GM19043 (cell line): ENCODE measurements at regions not wholly inside any gene's neighbourhood (a gene's known extent, or its start where the extent isn't known, plus 50 kb on each side); places are given as distances from the start of the nearest gene placed in this dataset.

Experiments used
- ATAC-seq: cut with Tn5 transposase; IDR thresholded peaks from one replicate; pipeline ENCODE4 v1.9.1; 2021; ENCODE audit warnings: low read depth; ENCODE audit not compliant: unreplicated experiment

DNA sequence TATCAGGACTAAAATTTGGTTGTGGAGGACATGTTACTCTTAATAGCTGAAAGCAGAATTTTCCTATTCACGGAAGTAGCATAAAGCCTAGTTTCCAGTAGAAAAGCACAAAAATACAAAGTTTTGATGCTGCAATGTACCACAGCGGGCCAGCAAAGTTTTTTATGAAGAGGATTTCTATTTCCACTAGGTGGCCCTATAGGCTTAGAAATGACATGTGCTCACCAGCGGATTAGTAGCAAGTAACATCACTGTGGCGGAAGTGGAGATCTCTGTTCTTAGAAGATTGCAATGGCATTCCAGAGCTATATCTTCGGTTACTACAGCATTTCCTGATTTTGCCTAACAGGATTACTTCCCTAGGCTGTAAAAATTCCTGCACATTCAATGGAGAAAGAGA, 1219.0 kb upstream of the EYS start:
- no peak for ATAC-seq

DNA sequence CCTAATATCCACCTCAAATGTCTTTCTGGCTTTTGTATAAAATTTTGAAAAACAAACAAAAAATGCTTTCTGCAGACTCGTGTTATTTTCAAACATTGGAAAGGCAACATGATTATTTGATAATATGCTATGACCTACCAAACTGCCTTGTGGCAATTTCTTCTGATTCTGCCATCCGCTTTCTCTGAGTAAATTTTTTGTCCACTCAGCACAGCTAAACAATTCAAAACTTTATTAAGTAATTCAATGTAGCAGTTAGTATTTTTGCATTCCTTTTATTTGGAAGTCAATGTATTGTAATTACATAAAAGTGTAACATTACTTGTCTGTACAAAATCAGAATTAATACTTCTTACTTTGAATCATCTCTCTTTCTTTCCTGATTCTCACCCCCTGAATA, 1206.6 kb upstream of the EYS start:
- no peak for ATAC-seq

DNA sequence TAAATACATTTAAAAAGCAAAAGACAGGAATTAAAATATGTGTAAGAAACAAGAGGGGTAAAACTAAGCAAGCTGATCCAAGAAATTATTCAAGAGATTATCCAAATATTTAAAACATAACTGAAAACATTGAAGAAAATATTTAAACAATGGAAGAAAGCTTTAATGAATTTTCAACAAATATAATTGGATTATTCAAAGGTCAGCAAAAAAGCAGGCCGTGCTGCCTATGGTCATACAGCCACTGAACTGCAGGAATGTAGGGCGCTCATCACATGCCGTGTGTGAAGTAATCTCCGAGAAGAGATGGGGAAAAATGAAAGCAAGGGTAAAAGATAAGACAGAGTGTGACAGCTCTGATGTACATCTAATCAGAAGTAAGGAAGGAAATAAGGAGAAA, 1195.4 kb upstream of the EYS start:
- no peak for ATAC-seq

DNA sequence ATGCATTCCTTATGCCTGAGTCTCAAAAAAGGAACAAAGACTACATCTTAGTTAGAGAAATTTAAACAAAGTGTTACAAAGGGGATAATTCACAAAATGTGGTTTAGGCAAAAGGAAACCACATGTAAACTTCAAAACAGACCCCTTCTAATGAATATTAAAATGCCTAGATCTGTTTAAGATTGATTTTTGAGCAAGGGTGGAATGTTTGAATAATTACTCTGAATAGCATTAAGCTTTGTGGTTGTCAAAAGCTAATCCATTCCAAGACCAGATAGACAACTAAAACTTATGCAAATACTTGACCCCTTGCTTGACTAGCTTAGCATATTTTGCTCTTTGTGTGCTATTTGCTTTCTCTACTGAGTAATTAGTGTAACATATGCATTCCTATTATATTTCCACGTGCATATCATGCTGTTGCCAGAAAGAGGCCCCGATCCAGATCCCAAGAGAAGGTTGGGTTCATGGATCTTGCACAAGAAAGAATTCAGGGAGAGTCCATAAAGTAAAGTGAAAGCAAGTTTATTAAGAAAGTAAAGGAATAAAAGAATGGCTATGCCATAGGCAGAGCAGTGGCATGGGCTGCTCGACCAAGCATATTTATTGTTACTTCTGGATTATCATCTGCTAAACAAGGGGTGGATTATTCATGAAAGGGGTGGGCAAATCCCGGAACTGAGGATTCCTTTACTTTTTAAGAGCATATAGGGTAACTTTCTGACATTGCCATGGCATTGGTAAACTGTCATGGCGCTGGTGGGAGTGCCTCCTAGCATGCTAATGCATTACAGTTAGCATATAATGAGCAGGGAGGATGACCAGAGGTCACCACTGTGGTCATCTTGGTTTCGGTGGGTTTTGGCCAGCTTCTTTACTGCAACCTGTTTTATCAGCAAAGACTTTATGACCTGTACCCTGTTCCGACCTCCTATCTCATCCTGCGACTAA, 1193.4 kb upstream of the EYS start:
- ATAC-seq, result no peak

DNA sequence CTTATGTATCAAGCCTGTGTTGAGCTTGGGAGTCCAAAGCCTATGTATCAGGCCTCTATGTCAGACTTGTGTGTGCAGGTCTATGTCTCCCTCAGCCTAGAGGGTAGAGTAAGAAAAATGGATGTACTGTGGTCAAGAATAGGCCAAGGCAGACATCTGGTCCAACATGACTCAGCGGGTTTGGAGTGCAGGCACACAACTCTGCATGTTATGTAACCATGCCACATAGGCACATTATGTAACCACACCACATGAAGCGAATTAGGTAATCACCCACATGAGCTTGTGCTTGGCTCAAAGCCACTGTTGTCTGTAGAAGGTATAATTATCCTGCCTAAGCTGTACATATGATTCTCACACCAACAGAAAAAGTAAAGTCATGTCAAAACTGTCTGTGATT, 1190.5 kb upstream of the EYS start:
- no peak for ATAC-seq

DNA sequence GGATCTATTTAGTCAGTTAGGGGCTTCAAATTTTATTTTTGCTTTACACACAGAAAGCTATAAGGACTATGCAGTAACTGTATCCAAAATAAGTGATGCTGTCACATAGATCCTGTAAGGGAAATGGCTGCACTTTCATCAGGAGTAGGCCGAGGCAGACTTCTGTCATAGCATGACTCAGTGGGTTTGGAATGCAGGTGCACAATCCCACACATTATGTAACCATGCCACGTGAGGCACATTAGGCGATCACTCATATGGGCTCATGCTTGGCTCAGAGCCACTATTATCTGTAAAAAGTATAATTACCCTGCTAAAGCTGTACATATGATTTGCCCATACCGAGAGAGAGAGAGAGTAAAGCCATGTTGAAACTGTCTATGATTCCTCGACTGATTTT, 1189.4 kb upstream of the EYS start:
- ATAC-seq, result no peak

DNA sequence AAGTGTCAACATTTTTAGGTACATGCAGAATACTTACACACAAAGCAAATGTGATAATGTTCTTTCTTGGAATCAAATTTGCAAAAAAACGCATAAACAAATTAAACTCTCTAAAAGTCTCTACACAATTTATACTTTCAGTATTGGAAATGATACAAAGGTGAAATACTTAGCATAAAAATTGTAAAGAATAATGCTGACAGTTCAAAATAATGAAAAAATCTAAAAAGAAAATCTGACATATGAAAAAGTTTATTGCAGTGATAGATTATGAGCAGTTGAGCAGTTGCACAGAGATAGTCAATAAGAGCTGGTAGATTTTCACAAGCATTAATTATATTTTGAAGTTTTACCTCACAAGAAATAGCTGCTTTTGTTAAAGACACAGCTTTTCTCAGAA, 1176.4 kb upstream of the EYS start:
- ATAC-seq, result no peak

DNA sequence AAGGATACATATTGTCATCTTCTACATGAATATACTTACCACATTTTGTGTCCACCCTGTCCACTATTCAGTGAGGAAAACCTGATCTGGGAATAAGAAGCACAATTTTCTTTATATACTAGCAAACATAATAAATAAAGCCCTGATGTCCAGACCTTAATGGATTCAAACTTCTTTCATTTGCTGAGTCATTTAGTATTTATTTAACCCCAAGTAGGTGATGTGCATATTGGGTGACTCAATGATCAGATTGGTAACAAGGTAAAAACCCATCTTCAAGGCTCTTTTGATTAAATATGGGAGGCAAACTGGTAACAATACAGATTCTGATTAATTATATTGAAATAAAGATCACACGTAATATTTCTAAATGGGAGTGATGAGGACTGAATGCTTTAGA, 1159.8 kb upstream of the EYS start:
- no peak for ATAC-seq

DNA sequence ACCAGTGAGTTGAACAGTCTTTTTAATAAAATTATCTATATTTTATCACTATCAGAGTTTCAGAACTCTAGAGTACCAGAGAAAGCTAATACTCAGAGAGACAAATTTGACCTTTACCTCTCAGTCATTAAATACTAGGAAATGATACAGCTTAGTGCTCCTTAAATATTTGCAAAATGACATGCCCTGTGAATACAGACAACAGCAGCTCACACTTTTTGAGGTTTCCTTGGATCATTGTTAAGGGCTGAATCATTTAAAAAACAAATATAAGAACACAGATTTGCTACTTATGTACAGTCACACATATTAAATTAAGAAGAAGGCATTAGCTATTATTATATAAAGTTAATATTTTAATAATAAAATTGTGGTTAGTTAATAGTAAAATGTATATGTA, 1158.7 kb upstream of the EYS start:
- no peak for ATAC-seq

DNA sequence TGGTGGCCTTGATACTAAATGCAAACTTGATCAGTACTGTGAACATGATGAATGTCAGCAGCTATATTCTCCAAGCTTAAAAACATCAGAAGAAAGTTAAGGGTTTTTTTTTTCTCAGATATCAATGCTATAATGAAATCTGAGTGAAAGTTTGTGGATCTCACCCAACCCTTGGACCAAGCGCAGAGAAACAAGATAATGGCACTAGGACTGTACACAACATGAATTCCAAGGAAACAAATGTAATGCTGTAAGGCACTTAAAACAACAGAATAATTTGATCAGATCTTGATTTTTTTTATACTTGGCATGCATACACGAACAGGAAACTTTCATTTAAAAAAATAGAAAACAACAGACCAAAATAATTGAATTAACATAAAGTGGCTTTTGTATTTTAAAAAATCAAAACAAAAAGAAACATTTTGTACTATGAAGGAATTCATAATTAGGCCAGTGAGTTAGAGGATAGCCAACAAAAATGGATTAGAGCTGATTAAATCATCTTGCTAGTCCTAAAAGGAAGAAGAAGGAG, 1154.0 kb upstream of the EYS start:
- no peak for ATAC-seq

DNA sequence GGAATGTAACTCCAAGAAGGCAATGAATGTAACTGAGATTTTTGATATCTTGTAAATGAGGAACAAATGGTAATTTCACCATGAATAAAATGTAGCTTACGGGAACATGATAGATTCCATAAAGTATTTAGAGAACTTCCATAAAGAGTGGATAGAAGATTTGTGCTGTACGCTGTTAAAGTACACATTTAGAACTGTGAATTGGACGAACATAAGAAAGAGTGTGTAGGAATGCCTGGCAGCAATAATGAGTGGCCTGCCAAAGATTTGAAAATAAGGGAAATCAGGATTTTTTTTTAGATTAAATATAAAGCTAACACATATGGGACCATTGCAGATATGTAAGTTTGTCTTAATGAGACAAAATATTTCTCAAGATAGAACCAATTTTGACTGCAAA, 1153.3 kb upstream of the EYS start:
- ATAC-seq, result no peak

DNA sequence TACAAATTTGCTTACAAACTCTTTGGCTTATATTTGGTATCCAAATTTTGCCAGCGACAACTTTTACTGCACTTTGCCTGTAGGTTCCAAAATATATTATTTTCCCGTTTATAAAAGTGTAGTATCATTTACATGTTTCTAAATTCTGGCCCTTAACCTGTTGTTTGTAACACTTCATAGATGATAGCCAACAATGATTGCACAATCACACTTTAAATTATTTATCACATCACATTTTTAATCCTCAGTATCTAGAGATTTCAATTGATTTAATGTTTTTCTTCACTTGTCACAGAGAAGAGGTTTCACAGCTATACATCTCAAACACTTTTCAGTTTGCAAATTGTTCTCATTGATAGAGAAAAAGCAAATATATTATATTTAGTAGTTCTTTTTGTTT, 1151.2 kb upstream of the EYS start:
- ATAC-seq, result no peak

DNA sequence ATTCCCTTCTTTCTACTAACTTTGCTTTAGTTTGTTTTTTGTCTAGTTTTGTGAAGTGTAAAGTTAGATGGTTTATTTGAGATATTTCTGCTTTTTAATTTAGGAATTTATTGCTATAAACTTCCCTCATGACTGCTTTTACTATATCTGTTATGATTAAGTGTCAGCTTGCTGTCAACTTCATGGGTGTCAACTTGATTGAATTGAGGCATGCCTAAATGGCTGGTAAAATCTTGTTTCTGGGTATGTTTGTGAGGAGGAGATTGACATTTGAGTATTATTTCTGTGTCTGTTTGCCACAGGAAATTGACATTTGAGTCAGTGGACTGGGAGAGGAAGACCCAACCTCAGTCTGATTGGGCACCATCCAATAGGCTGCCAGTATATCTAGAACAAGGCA, 1147.0 kb upstream of the EYS start:
- no peak for ATAC-seq

DNA sequence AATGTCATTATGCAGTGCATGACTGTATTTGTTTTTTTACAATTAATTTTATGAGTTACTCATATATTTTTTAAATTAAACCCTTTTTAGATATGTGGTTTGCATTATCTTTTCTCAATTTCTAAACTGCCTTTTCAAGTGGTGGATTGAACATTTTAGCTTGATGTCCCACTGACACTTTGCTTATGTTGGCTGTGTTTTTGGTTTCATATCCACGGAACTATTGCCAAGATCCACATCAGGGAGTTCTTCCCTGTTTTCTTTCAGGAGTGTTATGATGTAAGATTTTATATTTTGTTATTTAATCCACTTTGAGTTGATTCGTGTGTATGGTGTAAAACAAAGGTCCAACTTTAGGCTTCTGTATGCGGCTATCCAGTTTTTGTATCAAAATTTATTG, 1144.9 kb upstream of the EYS start:
- no peak for ATAC-seq

DNA sequence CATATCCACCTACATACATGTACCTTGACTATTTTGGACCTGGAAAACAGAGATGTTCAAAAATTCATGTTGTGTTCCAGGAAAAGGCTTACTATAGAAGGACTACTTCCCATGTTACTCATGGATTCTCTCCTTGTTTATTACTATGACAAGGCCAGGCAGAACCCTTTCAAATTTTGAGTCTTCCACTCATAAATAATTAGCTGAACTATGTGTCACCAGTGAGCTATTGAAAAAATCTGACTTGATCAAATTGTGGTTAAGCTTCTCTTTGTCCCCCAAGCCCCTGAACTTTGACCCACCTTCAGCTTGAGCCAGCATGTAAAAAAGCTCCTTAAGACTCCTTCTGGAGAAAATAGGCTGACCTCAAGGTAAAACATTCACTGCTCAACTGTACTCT, 1142.8 kb upstream of the EYS start:
- ATAC-seq, result no peak

DNA sequence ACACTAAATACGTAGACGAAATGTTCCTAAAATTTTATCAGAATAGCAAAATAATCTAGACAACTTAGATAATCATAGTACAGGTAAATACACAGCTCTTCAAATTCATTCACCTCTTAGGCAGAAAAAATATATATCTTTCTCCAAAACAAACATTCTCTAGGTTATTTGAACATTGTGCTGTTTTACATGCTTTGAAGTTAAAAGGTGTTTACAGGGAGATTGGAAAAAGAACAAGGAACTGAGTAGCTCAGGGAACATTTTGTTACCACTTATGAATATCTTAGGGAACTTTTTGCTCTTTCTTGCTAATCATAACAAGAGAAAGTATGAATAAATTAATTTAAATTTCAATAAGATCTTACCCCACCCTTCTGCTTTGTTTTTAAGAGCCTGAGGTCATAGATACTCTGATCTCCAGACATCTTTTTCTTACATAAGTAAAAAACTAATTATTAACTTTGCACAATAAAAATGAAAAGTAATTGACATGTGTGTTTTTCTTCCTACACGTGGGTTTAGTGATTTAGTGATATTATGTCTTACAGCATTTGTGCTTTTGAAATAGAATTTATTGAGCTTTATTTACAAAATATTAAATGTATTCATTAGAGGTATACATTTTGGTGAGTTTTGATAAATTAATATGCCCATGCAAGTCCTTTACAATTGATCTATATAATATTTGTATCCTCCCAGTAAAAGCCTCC, 1141.4 kb upstream of the EYS start:
- ATAC-seq, result no peak

DNA sequence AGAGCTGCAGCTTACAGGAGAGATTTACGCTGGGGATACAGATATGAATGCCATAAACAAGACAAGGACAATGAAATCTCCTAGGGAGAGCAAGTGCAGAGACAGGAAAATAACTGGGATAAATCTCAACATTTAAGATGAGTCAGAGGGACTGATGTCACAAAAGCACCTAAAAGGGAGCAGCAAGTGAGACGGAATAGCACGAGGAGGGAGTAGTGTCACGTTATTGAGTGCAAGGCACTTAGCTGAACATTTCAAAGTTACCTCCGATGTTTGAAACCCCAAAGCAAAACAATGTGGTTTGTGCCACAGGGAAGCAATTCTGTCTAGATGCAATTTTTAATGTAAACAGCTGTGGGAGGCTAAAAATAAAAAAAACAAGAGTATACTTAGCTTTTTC, 1131.7 kb upstream of the EYS start:
- ATAC-seq, result no peak

DNA sequence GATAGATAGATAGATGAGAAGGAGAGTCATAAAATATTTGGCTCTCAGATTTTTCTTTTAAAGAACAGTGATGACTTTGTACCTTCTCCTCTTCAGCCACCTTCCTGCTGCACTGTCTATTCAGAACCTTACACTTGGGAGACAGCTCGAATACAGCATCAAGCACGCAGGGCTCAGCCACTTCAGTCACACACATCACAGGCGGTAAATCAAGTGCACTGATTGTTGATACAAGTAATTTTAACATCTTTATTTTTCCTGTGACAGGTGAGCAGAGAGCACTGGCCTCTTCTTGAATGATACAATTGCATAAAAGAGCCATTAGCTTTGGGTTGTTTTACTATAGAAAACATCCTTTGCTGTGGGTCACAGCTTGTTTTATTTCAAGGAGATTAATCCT, 1118.5 kb upstream of the EYS start:
- no peak for ATAC-seq

DNA sequence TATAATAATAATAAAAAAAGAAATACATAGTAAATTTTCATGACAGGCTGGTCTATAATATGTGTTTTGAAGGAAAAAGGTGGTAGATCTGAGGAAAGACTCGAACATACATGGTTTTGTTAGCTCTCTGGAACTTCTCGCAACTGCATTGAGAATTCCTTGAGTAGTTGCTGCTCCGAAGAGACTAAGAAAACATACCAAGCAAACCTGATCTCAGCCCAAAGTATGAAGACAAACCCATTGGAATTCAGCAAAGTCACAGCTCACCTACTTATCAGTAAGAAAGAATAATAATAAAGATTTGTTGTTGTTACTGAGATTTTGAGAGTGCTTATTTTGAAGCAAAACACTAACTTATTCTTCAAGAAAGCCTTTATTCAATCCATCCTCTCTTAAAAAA, 1107.1 kb upstream of the EYS start:
- no peak for ATAC-seq

DNA sequence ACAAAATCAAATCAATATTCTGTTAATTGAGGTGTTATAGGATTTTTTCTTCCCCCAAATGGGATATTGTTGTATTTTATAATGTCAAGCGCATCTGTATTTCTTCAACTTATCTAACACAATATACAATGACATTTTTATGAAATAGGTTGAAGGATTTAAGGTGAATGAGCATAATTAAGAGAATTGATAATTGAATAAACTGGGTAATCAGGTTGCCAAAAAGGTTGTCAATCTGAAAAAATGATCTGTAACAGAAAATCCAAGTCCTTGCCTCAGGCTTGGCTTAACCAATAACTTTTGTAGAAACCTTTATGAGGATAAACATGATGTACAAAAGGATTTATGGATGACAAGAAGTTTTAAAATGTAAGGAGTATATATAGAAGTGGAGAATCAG, 1101.7 kb upstream of the EYS start:
- ATAC-seq, result no peak

DNA sequence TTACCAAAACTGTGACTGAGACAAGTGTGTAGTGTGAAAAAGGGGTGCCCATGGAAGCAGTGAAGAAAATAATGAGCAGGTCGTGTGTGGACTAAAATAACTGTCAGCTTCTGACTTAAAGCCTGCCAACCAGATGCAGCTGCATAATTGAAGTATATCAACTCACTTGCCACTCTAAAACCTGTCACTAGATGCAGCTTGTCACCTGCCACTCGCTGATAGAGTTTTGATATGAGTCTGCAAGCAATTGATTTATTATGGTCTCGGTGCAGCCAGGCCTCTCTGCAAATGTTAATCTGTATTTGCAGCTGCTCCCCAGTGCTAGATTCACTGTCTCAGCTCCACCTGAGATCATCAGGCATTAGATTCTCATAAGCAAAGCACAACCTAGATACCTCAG, 1090.0 kb upstream of the EYS start:
- no peak for ATAC-seq

DNA sequence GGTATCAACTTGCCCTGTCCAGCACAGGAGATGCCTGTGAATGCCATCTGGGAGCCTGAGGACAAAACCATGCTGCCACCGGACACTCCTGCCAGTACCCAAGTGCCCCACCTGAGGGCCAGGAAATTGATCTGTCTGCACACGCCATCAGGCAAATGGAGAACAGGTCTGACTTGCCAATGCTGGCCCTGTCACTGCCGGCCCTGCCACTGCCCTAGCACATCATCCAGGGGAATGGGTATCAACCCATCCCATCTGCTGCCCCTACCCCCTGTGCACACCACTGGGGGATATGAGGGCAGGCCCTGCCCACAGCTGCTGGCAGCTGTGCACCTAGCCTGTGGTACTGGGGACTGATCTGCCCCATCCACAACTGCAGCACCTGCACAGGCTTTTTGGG, 1081.6 kb upstream of the EYS start:
- no peak for ATAC-seq
